Activated CD4-positive, alpha-beta memory T cell treated with anti-CD3 and anti-CD28 coated beads, Interleukin-2, amount 10 ng/mL, durations not matched to agents 7 days and 5 days (primary cell): ENCODE measurements at regions not wholly inside any gene's neighbourhood (a gene's known extent, or its start where the extent isn't known, plus 50 kb on each side); places are given as distances from the start of the nearest gene placed in this dataset.

Experiments used
- CTCF ChIA-PET: fragments of 350-600 bp; sonication (Branson Sonifier 250); formaldehyde crosslinking; loops from one replicate; lab custom pipeline; 2021; ENCODE audit warnings: antibody characterized with exemption, inconsistent platforms; lab: Charles Lee
- POLR2A ChIA-PET: fragments of 350-600 bp; sonication (Branson Sonifier 250); formaldehyde crosslinking; loops from one replicate; lab custom pipeline; 2021; ENCODE audit warnings: antibody characterized with exemption; lab: Charles Lee
- DNase-seq: peaks from one replicate; pipeline ENCODE4 v3.0.0-alpha.2; 2020
- H3K27ac Mint-ChIP-seq: one replicate; pipeline ENCODE4 v1.8.0; 2021; ENCODE audit warnings: mild to moderate bottlenecking, mixed read lengths
- H3K27me3 Mint-ChIP-seq: one replicate; pipeline ENCODE4 v1.8.0; 2021; ENCODE audit warnings: mixed read lengths
- H3K36me3 Mint-ChIP-seq: one replicate; pipeline ENCODE4 v1.8.0; 2021; ENCODE audit warnings: low read depth, mixed read lengths
- H3K4me1 Mint-ChIP-seq: one replicate; pipeline ENCODE4 v1.8.0; 2021; ENCODE audit warnings: mixed read lengths
- H3K4me3 Mint-ChIP-seq: one replicate; pipeline ENCODE4 v1.8.0; 2021; ENCODE audit warnings: mild to moderate bottlenecking, mixed read lengths
- H3K9me3 Mint-ChIP-seq: one replicate; pipeline ENCODE4 v1.8.0; 2021; ENCODE audit warnings: mixed read lengths

DNA sequence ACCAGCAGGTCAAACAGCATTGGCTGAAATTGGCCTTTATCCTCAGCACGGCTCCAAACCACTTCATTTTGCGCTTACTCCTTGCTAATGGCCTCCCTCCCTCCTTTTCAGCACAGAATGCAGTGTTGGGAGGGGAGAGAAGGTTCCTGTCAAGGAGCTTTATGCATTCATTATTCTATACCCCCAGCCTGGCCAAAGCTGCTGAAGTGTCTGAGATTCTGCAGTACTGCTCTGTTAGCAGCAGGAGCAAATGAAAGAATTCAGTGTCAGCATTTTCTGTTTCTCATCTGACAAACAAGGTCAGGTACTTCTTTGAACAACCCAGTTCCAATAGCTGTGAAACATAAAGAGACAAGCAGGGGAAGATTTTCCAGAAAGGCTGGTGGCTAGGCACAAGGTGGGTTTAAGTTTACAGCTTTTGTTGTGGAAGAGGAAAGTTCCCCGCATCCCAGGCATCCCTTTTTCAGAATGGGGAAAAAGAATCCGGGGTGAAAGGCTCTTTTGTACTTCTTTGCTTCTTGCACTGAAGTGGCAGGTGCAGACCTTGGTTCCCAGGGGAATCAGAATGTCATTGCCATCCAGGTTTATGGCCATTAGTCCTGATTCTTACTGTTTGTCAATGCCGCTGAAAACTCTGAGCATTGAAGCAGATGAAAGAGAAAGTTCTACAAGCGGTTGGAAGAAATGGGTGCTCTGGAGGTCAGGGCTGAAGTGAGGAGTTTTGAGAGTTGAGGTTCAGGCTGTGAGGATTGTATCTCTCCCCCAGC, 109.3 kb upstream of the APC start:
- Mint-ChIP-seq H3K4me3 (no peak overlapping the region), H3K27me3 (peaks cover 56% of the 10 kb centered on the region), H3K36me3 (no peaks in the 10 kb centered on the region), H3K9me3 (peaks cover 4% of the 10 kb centered on the region), H3K4me1 (no peaks in the 10 kb centered on the region), H3K27ac (no peak overlapping the region)
- ChIA-PET POLR2A (no interaction called here), CTCF (no interaction called here)
- DNase-seq = no peak

DNA sequence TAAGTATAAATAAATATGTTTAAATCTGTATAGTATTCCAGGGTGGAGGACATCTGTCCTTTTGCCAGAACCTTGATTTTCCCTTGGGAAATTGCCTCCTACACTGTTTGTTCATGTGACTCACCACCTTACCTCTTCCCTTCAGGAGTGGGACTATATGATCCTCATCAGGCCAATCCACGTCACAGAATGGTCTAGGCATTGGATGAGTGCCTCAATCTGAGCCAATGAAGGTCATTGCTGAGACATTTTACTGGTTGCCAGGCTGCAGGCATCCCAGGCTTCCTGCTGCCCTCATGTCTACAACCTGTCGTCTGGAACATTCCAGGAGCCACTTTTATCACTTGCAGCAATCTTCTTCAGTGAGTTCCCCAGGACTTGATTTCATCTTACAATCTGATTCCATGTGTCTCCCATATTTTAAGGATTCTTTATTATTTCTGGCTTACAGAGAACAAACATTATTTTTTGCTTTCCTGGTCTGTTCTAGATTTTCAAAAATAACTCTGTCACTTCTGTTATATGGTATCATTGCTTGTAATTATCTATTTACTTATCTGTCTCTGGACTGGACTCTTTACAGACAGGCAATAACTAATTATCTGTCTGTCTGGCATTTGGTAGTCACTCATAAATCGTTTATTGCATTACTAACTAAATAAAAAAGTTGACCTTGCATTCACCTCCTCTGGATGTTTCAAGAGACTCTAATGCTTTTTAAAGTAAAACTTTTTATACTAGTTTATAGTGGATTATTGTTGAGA, 107.3 kb upstream of the APC start:
- H3K36me3 Mint-ChIP-seq = no peaks in the 10 kb centered on the region
- DNase-seq = no peak
- H3K27ac Mint-ChIP-seq = no peak overlapping the region
- H3K4me1 Mint-ChIP-seq = no peaks in the 10 kb centered on the region
- ChIA-PET POLR2A (no interaction called here), CTCF (no interaction called here)
- H3K4me3 Mint-ChIP-seq = no peak overlapping the region
- H3K9me3 Mint-ChIP-seq = peaks cover 7% of the 10 kb centered on the region
- peaks cover 47% of the 10 kb centered on the region for H3K27me3 Mint-ChIP-seq

DNA sequence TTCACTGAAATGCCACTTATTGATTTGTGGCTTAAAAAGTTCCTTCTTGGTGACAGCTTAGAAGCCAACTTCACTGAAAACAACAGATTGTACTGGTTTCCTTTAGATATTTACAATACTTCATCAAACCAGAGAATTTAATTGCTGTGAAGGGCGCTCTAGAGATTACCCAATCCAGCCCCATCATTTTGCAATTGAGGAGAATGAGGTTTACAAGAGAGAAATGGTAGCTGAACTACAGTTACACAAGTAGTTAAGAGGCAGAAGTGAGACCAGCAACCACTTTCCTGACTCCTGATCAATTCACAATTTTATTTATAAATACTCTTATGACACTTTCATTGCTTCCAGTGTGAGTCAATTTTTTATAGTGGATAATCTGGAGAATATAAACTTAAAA, 103.5 kb upstream of the APC start:
- Mint-ChIP-seq H3K9me3 (peaks cover 7% of the 10 kb centered on the region), H3K27me3 (peaks cover 35% of the 10 kb centered on the region), H3K27ac (no peak overlapping the region), H3K4me1 (no peaks in the 10 kb centered on the region), H3K36me3 (no peaks in the 10 kb centered on the region), H3K4me3 (no peak overlapping the region)
- DNase-seq = no peak
- CTCF ChIA-PET = no interaction called here
- POLR2A ChIA-PET = no interaction called here

DNA sequence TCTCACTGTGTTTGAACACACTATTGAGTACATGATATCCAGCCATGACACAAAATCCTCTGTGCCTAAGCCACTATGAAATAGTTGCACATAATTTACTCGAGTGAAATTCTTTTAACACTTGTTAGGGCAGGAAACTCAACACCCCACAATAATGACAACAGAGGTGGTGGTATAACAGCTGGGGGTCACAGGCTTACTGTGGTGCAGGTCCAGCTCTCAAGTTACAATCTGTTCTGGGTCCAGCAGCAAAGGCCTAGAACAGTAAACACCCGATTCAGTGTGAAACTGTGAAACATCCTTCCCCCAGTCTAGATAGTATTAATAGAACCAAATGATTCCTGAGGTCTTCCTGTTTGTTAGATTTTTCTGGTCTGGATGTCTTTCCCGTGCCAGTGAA, 102.9 kb upstream of the APC start:
- no peak for DNase-seq
- POLR2A ChIA-PET = no interaction called here
- Mint-ChIP-seq H3K36me3 (no peaks in the 10 kb centered on the region), H3K9me3 (peaks cover 7% of the 10 kb centered on the region), H3K27me3 (peaks cover 29% of the 10 kb centered on the region), H3K27ac (no peak overlapping the region), H3K4me1 (no peaks in the 10 kb centered on the region), H3K4me3 (no peak overlapping the region)
- CTCF ChIA-PET = no interaction called here

DNA sequence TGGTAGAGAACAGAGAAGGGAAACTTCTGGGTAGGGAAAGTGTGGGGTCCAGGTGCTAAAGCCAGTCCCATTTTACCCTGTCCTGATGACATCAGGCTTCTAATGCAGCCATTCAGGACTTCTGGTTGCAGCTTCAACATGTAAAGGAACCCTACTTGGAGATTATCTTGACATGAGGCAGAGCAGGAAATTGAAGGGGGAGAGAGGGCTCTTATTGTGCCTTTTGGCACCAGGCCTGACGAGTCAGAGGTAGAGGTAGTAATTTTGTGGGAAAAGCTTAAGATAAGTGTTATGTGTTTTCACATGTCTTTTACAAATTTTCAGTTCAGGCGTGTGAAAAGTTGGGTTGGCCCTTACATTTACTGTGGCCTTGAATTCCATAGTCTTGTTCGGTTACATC, 102.4 kb upstream of the APC start:
- no peak overlapping the region for H3K4me3 Mint-ChIP-seq
- H3K4me1 Mint-ChIP-seq = no peaks in the 10 kb centered on the region
- DNase-seq = no peak
- H3K9me3 Mint-ChIP-seq = peaks cover 7% of the 10 kb centered on the region
- H3K27ac Mint-ChIP-seq = no peak overlapping the region
- H3K36me3 Mint-ChIP-seq = no peaks in the 10 kb centered on the region
- ChIA-PET CTCF (no interaction called here), POLR2A (no interaction called here)
- peaks cover 27% of the 10 kb centered on the region for H3K27me3 Mint-ChIP-seq

DNA sequence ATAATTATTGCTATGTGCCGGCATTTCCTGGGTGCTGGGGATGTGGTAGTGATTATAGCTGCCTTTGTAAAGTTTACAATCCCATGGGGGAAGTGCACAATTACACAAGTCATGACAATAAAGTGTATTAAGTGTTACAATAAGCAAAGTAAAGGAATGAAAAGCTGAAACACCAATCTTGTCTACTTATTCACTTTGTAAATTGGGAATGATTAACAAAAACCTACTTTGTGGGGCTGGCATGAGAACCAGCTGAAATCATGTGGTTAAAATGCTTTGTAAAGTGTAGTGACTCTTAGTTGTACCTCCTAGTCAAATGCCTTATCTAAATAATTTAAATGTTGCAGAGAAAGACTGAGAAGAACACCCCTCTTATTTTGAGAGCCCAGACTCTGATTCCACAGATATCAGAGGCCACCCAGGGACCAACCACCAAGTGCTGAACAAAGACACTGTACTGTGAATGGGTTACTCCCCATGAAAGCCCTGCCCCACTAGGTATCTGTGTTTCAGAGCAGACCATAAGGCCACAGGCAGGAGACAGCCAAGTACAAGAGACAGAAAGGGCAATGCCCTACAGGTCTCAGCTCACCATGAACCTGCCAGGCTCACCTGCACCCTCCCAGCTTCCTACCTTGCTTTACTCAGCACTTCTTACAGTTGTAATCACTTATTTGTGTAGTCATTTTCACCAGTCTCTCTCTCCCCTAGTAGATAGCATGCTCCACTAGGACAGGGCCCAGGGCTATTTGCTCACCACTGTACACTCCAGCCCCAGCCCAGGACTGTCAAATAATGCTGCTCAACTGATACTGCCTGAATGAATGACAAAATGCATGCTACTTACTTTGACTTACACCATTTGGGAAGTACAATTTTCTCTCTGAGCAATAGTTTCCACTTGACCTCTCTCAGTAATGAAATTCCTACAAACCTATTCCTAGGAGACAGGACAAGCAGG, 101.6 kb upstream of the APC start:
- no peak for DNase-seq
- ChIA-PET POLR2A (no interaction called here), CTCF (no interaction called here)
- Mint-ChIP-seq H3K27me3 (peaks cover 21% of the 10 kb centered on the region), H3K4me1 (no peaks in the 10 kb centered on the region), H3K4me3 (no peak overlapping the region), H3K9me3 (peaks cover 7% of the 10 kb centered on the region), H3K27ac (no peak overlapping the region), H3K36me3 (no peaks in the 10 kb centered on the region)

DNA sequence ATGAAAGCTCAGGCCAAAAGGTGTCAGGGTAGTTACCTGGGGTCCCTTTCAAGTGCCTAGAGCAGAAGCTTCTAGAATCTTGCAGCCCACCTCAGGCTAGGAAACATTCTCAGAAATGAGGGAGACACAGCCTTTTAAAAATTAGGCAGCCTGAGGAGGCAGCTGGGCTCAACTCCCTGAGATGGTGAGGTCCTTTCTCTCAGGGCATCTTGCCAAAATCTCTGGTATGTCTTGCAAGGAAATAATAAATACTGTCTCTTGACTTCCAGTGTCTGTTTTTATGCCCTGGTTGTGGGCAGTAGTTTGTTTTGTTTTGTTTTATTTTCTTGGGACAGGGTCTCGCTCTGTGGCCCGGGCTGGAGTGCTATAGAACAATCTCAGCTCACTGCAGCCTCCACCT, 100.9 kb upstream of the APC start:
- no peak overlapping the region for H3K27ac Mint-ChIP-seq
- H3K4me1 Mint-ChIP-seq = no peaks in the 10 kb centered on the region
- no peaks in the 10 kb centered on the region for H3K36me3 Mint-ChIP-seq
- no peak for DNase-seq
- ChIA-PET CTCF (no interaction called here), POLR2A (no interaction called here)
- H3K4me3 Mint-ChIP-seq = no peak overlapping the region
- H3K27me3 Mint-ChIP-seq = peaks cover 17% of the 10 kb centered on the region
- peaks cover 7% of the 10 kb centered on the region for H3K9me3 Mint-ChIP-seq

- H3K4me1 Mint-ChIP-seq = no peaks in the 10 kb centered on the region
- H3K36me3 Mint-ChIP-seq = no peaks in the 10 kb centered on the region
- CTCF ChIA-PET = no interaction called here
- POLR2A ChIA-PET = no interaction called here
- H3K27ac Mint-ChIP-seq = no peak overlapping the region
- H3K9me3 Mint-ChIP-seq = peaks cover 7% of the 10 kb centered on the region
- no peak for DNase-seq
- H3K4me3 Mint-ChIP-seq = no peak overlapping the region
- H3K27me3 Mint-ChIP-seq = peaks cover 13% of the 10 kb centered on the region
These were observed 100.3 kb upstream of the APC start for GRCh38 chr5:112637343-112637742.

DNA sequence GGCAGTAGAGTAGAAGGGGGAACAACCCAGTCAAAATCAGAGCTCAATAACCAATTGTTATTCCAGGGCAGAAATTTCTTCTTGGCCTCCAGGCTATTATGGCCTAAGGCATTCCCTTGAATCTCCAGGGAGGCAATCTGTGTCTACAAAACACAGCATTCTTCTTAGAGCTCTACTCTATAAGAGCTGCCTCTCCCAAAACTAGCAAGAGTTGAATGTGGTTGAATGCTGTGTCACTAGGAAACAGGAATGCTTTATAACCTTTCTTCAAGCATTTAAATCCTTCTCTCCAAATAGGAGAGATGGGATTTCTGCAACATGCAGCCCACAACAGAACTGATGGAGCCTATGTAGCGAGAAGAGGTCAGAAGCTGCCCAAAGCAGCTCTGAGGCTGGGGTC, 97.1 kb upstream of the APC start:
- POLR2A ChIA-PET = no interaction called here
- no peaks in the 10 kb centered on the region for H3K9me3 Mint-ChIP-seq
- H3K4me1 Mint-ChIP-seq = no peaks in the 10 kb centered on the region
- no peak for DNase-seq
- no peak overlapping the region for H3K4me3 Mint-ChIP-seq
- no peaks in the 10 kb centered on the region for H3K36me3 Mint-ChIP-seq
- CTCF ChIA-PET = interaction anchor here (0.6 kb wide), 1 partner anchor 273 kb away, joined by 4 read pairs; no protein-coding TSS in a partner anchor
- H3K27ac Mint-ChIP-seq = no peak overlapping the region
- H3K27me3 Mint-ChIP-seq = peaks cover under 1% of the 10 kb centered on the region

DNA sequence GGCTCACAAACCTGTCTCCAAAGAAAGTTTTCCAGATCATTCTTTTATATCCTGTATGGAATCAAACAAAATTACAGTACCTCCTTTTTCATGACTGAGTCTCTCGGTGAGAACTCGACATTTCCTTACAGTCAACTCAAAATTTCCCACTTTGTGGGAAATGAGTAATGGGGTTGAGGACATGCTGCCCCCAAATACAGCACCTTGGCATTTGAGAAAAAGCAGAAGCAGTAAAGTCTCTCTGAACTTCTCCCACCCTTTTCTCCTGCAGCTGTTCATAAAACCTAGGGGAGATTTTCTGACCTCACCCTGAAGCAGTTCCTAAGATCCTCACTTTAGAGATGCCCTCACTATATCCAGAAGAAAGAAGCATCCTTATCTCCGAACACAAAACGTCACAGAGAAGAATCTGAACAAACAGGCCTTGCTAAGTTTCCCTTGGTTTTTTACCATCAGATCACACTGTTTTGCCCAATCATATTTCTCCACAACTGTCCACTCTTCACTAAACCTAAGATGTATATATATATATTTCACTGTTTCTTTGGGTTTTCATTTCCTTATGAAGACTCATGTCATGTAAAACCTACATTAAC, 96.1 kb upstream of the APC start:
- ChIA-PET CTCF (no interaction called here), POLR2A (no interaction called here)
- Mint-ChIP-seq H3K4me3 (no peak overlapping the region), H3K9me3 (no peaks in the 10 kb centered on the region), H3K27ac (no peak overlapping the region), H3K4me1 (no peaks in the 10 kb centered on the region), H3K36me3 (no peaks in the 10 kb centered on the region), H3K27me3 (peaks cover 3% of the 10 kb centered on the region)
- no peak for DNase-seq

DNA sequence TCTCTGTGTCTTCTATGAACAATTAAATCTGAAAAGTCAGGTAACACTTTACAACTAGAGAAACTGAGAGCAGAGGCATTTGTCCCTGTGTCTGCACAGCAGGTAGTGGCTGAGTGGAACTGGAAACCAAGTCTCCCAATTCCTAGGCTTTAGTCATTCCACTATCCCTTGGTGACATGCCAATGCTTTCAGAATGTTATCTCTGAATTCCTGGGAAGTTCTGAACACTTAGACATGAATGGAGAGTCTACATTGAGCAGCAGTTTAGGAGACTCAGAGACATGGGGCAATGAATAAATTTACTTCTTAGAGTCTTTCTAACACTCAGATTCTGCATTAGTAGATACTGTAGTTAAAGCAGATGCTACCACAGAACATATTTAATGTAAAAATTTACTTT, 94.8 kb upstream of the APC start:
- DNase-seq = no peak
- no peak overlapping the region for H3K27ac Mint-ChIP-seq
- H3K4me3 Mint-ChIP-seq = no peak overlapping the region
- no peaks in the 10 kb centered on the region for H3K36me3 Mint-ChIP-seq
- CTCF ChIA-PET = no interaction called here
- peaks cover 3% of the 10 kb centered on the region for H3K27me3 Mint-ChIP-seq
- no peaks in the 10 kb centered on the region for H3K9me3 Mint-ChIP-seq
- POLR2A ChIA-PET = no interaction called here
- no peaks in the 10 kb centered on the region for H3K4me1 Mint-ChIP-seq

- CTCF ChIA-PET = no interaction called here
- no peaks in the 10 kb centered on the region for H3K4me1 Mint-ChIP-seq
- H3K27ac Mint-ChIP-seq = no peak overlapping the region
- no peak for DNase-seq
- no peak overlapping the region for H3K4me3 Mint-ChIP-seq
- H3K9me3 Mint-ChIP-seq = no peaks in the 10 kb centered on the region
- peaks cover 6% of the 10 kb centered on the region for H3K27me3 Mint-ChIP-seq
- no peaks in the 10 kb centered on the region for H3K36me3 Mint-ChIP-seq
- POLR2A ChIA-PET = no interaction called here
These were observed 94.2 kb upstream of the APC start for GRCh38 chr5:112643339-112643971.
